ENCODE measurements at regions not wholly inside any gene's neighbourhood (a gene's known extent, or its start where the extent isn't known, plus 50 kb on each side); places are given as distances from the start of the nearest gene placed in this dataset.

GRCh38 chrX:39835776-39836175, 262.0 kb downstream of the BCOR start:
- no peak overlapping the region for H3K4me3 ChIP-seq (ENCODE audit: low read length)
- no peak for TF ChIP-seq CTCF (conservative IDR thresholded peaks at IDR 0.05; ENCODE audit: low read depth, low read length)
- DNase-seq (ENCODE audit: low read depth) = no peak

GRCh38 chrX:39836802-39837420, 260.8 kb downstream of the BCOR start:
- no peak overlapping the region for H3K4me3 ChIP-seq (ENCODE audit: low read length)
- TF ChIP-seq CTCF (conservative IDR thresholded peaks at IDR 0.05; ENCODE audit: low read depth, low read length) = no peak
- DNase-seq (ENCODE audit: low read depth) = no peak

- DNase-seq (ENCODE audit: low read depth) = no peak
- H3K4me3 ChIP-seq (ENCODE audit: low read length) = no peak overlapping the region
- no peak for TF ChIP-seq CTCF (conservative IDR thresholded peaks at IDR 0.05; ENCODE audit: low read depth, low read length)
These were observed 260.1 kb downstream of the BCOR start for GRCh38 chrX:39837688-39838087.

- no peak for TF ChIP-seq CTCF (conservative IDR thresholded peaks at IDR 0.05; ENCODE audit: low read depth, low read length)
- H3K4me3 ChIP-seq (ENCODE audit: low read length) = no peak overlapping the region
- no peak for DNase-seq (ENCODE audit: low read depth)
These were observed 258.4 kb downstream of the BCOR start for GRCh38 chrX:39839371-39839770.

GRCh38 chrX:39840133-39840532, 257.6 kb downstream of the BCOR start:
- no peak overlapping the region for H3K4me3 ChIP-seq (ENCODE audit: low read length)
- no peak for DNase-seq (ENCODE audit: low read depth)
- TF ChIP-seq CTCF (conservative IDR thresholded peaks at IDR 0.05; ENCODE audit: low read depth, low read length) = no peak

GRCh38 chrX:39840581-39841093, 257.1 kb downstream of the BCOR start:
- no peak overlapping the region for H3K4me3 ChIP-seq (ENCODE audit: low read length)
- no peak for DNase-seq (ENCODE audit: low read depth)
- TF ChIP-seq CTCF (conservative IDR thresholded peaks at IDR 0.05; ENCODE audit: low read depth, low read length) = no peak

GRCh38 chrX:39841604-39842003, 256.2 kb downstream of the BCOR start:
- no peak overlapping the region for H3K4me3 ChIP-seq (ENCODE audit: low read length)
- TF ChIP-seq CTCF (conservative IDR thresholded peaks at IDR 0.05; ENCODE audit: low read depth, low read length) = no peak
- no peak for DNase-seq (ENCODE audit: low read depth)
